H54 (cell line): ENCODE measurements at regions not wholly inside any gene's neighbourhood (a gene's known extent, or its start where the extent isn't known, plus 50 kb on each side); places are given as distances from the start of the nearest gene placed in this dataset.

Experiments used
- DNase-seq: peaks from one replicate; pipeline ENCODE4 v3.0.0; 2011; ENCODE audit warnings: low spot score, mixed read lengths; ENCODE audit not compliant: insufficient read length
- FAIRE-seq: peaks from 3 replicates; lab custom pipeline; 2011; peaks lifted over from hg19 to GRCh38; lab: Jason Lieb, UNC
- POLR2A ChIP-seq: IDR thresholded peaks from 2 replicates; pipeline ENCODE4 v1.6.1; 2011; ENCODE audit warnings: low read depth, mild to moderate bottlenecking, low read length

DNA sequence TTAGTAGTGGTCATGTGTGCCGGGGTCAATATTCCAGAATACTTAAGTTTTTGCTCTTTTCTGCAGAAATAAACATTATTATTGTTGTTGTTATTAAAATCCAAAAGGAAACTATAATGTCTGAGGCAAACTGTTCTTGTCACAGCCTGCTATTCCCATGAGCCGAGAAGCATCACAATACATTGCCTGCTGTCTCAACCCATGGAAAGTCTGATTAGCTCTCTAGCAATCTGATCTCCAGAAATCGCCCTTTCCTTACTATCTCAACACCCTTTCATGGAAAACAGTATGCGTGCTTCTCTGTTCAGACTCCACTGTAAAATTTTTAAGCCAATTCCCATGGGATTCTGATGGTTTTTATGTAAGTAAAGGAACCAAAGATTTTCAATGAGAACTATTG, 811.0 kb downstream of the TUSC7 start:
- DNase-seq (no peak), FAIRE-seq (no peak)
- TF ChIP-seq POLR2A = no peak

DNA sequence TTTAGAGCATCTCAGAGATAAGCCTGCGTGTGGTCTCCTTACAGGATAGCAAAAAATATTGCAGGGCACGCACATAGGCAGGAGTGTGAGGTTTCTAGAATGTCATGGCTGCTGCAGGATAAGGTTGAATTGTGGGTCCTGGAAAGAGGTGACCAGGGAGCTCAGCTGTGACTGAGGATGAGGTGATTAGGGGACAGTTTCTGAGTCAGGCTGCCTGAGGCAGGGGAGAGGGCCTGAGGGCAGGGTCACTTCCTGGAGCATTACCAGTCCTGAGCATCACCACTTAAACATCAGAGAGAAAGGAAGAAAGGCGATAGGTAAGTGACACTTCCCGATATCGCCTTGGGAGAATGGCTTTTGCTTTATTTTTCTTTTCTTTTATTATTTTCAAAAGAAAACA, 813.8 kb downstream of the TUSC7 start:
- TF ChIP-seq POLR2A = no peak
- DNase-seq (no peak), FAIRE-seq (no peak)

DNA sequence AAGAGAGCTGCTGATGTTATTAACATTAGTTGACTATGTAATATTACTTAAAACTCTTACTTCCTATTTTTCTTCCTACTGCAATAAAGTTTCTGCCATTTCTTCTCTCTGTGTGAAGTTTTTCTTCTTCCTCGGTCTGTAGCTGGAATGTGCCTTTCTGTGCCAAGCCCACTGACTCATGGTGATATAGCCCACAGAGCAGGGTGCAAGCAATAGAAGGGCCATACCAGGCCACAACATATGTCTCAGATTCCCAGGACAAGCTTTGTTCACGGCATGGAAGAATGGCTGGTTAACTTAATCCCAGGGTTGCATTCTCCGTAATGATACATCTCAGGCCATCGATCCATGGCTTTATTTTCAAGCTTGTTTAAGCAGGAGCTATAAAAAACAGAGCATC, 815.3 kb downstream of the TUSC7 start:
- no peak for DNase-seq
- no peak for FAIRE-seq
- no peak for TF ChIP-seq POLR2A

DNA sequence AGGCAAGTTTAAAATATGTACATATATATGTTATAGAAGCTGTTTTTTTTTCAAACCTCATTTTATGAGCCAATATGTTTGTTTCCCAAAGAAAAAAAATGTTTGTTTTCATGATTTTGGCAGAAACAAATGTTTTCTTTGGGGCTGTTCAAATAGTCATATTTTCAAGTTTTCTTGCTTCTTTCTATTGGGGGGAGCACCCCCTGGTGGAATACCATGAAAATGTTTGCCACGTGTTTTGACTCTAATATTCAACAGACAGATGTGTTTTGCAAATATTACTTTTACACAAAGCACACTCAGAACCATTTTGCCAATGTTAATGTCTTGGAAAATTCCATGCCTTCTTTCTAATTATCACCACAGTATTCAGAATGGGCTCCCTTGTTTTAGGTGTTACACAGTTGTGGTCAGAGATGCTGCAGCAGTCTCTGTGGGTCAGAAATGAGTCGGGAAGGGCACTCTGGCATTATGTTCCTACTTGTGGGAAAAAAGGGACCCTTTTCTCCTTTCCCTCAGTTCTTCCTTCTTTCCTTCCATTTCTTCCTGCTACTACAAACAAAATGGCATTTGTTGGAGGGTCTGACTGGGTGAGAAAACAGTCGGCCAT, 817.0 kb downstream of the TUSC7 start:
- no peak for FAIRE-seq
- TF ChIP-seq POLR2A = no peak
- no peak for DNase-seq

DNA sequence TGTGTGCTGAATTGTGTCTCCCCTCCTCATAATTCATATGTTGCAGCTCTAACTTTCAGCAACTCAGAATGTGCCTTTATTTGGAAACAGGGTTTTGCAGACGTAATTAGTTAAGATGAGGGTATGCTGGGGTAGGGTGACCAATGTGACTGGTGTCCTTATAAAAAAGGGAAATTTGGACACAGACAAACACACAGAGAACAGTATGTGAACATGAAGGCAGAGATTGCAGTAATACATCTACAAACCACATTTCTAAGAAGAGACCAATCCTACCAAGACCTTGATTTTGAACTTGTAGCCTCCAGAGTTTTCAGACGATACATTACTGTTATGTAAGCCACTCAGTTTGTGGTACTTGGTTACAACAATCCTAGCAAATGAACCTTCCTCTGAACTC, 817.8 kb downstream of the TUSC7 start:
- FAIRE-seq (no peak), DNase-seq (no peak)
- no peak for TF ChIP-seq POLR2A

DNA sequence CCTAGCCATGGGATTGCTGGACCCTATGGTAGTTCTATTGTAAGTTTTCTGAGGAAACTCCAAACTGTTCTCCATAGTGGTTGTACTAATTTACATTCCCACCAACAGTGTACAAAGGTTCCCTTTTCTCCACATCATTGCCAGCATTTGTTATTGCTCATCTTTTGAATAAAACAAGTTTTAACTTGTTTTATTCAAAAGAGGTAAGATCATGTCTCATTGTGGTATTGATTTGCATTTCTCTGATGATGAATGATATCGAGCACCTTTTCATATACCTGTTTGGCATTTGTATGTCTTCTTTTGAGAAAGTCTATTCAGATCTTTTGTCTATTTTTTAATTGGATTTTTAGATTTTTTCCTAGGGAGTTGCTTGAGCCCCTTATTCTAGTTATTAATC, 819.1 kb downstream of the TUSC7 start:
- TF ChIP-seq POLR2A = no peak
- FAIRE-seq (no peak), DNase-seq (no peak)

DNA sequence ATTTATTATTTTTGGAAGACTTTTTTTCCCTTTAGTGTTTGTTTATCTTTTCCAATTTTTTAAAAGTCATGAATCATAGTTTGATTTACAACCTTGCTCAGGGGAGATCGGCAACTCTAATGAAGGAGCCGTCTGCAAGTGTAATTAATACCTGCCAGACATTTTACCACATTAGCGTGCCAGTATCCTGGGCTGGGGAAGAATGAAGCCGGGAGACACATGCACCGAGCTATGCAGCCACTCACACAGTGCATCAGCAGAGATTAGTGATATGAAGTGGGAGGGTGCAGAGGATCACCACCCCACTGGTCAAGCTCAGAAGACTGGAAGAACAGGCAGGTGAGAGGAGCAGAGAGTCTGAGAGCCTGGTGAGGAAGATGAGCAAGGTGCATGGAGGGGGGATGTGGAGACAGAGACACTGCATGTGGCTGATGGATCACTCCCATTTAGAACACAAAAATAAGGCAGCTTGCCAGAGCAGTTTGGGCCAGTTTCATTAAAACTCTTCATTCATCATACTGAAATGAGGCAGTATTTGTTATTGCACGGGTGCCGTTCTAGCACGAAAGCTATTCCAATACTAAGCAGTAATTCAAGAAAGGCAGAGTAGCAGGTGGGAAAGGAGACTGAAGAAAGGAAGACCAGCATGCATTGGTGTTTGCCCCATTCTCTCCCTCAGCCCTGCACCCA, 821.6 kb downstream of the TUSC7 start:
- DNase-seq = no peak
- no peak for FAIRE-seq
- TF ChIP-seq POLR2A = no peak

DNA sequence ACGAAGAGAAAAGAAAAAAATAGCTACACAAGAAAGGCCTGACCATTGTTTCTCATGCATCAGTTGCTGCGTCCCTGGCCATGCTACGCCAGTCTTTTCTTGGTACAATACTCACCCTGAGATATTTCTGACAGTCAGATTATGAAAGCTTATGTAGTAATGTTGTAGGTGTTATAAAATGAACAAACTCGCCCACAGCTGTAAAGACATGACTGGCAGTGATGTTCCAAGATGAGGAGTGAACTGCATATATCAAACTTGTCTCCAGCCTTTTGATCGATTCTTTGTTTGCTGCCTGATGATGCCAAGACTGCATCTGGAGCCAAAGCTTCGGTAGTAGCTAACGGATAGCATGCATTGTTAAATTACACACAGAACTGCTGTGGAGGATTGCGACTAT, 822.7 kb downstream of the TUSC7 start:
- no peak for TF ChIP-seq POLR2A
- DNase-seq = no peak
- no peak for FAIRE-seq

DNA sequence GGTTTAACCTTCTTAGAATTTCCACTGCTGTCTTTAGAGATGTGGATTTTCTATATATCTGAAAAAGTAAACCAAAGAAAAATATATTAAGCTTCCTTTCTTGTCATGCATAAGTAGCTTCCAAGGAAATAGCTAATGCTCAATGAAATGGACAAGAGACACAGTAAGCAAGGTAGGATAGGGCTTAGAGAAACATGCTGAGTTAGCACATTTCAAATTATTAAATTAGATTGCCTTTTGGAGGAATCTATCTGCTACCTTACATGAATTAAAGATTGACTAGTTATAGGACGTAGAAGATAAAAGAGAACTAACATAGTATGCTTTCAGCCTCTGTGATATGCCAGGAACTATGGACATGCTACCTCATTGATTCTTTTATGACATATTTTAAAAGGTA, 824.6 kb downstream of the TUSC7 start:
- no peak for FAIRE-seq
- no peak for DNase-seq
- no peak for TF ChIP-seq POLR2A

DNA sequence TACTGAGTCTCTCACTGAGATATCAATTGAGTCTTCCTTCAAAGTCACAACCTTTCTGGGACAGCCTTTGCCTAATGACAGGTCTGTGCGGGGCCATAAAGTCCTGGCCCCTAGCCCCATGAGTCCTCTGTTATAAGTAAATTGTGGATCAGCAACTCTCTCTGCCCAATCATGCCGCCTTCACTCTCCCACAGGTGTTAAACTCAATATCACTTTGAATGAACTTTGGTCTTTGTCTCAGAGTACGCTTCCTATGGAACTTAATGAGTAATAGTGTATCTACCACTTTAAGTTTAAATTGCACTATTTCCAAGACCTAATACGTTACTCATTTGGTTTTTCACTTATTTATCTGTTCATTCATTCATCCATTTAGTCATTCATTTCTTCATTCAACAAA, 826.4 kb downstream of the TUSC7 start:
- no peak for FAIRE-seq
- no peak for DNase-seq
- no peak for TF ChIP-seq POLR2A

DNA sequence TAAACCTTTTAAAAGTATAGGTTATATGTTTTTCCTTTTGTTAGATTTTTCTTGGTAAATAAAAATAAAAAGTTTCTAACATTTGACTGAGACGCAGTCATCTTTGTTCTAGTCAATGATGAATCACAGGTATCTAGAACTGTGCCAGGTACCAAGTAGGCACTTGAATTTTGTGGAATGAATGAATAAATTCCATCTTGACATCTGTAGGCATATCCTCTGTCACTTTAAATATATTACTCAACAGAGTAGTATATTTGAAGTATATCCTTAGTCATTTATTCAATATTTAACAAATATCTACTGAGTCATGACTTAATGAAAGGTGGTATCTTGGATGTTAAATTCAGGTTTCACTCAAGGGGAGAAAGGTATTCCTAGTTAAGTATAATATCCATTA, 828.4 kb downstream of the TUSC7 start:
- no peak for FAIRE-seq
- no peak for TF ChIP-seq POLR2A

DNA sequence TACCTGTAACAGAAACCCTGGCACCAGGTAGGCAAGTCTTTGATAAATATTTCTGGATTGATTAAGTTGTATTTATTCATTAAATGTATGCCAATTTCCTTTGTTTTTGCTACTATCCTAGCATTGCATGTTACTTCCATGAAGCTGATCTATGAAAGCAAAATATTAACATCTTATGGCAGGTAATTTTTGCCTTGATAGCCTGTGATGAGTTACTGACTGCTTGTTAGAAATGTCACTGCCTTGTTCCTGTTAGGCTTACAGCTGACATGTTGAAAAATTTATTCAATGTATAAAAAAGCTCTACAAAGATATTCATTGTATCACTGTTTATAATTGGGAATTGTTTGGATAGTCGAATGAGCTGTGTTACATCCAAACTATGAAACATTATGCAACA, 830.1 kb downstream of the TUSC7 start:
- FAIRE-seq (no peak), DNase-seq (no peak)
- TF ChIP-seq POLR2A = no peak

More for the DNA sequence above, 828.4 kb downstream of the TUSC7 start:
- no peak for DNase-seq

DNA sequence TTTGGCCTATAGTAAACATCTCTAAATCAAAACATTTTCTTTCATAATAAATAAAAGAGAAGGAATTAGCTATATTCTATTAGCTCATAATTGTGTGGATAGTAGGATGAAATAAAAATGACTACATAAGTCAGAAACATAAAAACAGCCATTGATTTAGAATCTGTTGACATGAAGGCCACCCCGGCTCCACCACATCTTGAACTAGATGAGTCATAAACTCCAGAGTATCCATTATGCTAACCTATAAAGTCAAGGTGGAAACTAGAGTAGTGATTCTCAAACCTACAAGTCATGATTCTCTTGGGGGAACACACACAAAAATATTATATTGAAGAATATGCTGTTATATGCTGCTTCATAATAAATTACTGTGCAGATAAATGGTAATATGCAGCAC, 831.0 kb downstream of the TUSC7 start:
- DNase-seq (no peak), FAIRE-seq (no peak)
- no peak for TF ChIP-seq POLR2A

DNA sequence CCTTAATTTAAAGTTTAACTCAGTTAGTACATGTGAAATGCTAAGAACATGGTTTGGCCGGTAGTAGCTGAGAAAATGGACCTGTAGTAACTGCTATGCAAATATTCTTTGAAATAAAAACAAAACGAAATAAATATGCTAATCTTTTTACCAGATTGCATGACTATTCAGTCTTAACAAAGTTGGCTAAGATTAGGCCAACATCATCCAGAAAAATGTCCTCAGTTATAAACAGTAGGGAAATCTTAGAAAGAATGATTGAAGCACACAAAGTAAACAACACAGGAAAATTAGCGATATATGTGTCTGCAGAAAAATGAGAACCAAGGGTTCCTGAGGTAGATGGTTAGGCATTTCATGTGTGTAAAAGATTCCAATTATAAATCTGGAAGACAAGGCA, 832.1 kb downstream of the TUSC7 start:
- DNase-seq (no peak), FAIRE-seq (no peak)
- no peak for TF ChIP-seq POLR2A

DNA sequence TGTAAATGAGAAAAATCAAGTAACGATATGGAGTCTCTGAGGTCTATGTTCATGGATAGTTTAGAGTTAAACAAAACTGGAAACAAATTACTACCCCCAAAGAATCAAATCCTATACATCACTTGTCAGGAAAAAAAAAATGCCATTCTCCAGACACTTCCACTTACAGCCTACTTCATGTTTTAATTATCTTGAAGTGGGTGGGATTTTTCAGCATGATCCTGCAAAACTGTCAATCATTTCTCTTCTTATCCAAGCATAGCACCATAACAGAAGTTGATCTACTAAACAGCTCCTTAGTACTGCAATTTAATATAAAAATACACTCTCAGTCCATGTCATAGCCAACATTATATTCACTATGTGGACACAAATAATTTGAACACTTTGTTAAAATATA, 833.9 kb downstream of the TUSC7 start:
- DNase-seq (no peak), FAIRE-seq (no peak)
- no peak for TF ChIP-seq POLR2A

DNA sequence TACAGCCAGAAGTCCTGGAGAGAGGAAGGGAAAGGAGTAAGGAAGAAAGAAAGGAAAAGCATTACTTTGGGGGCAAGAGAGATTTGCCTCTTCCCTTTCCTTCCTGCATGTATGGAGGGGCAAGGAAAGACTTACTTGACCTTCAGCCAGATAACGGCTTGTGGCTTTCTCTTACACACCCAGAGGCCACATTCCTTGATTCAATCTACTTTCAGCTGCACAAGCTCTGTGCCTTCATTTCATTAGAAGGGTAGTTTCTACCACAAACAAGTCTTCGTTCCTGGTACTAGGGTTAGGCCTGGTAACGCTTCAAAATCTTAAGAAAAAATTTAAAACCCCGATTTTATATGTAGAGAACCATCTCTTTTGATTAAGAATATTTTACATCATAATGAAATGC, 835.9 kb downstream of the TUSC7 start:
- FAIRE-seq = no peak
- TF ChIP-seq POLR2A = no peak
- no peak for DNase-seq
